HG02852 (cell line): ENCODE measurements at regions not wholly inside any gene's neighbourhood (a gene's known extent, or its start where the extent isn't known, plus 50 kb on each side); places are given as distances from the start of the nearest gene placed in this dataset.

Experiments
- ATAC-seq: cut with Tn5 transposase; IDR thresholded peaks from one replicate; pipeline ENCODE4 v1.9.1; 2021; ENCODE audit warnings: mild to moderate bottlenecking, moderate library complexity; ENCODE audit not compliant: unreplicated experiment

GRCh38 chr5:10853154-10853553 lies 92.1 kb upstream of the DAP start:
- ATAC-seq: no peak

DNA sequence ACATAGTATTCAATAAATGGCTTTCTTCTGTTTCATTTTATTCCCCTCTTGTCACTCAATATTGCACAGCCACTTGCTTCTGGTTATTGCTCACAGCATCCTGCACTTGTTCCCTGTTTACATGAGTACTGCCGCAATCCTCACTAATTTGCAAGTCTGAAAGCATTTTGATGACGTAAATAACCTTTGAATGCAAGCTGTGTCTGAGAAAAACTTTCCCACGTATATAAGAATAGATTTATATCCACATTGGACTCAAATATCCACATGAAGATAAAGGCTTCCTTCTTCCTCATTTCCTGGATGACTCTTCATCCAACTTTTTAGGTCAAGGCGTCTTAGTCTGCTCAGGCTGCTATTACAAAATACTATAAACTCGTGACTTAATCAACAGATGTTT lies 88.2 kb upstream of the DAP start:
- no peak for ATAC-seq

- ATAC-seq: no peak
Measured at GRCh38 chr5:10844016-10844415, 83.0 kb upstream of the DAP start.

DNA sequence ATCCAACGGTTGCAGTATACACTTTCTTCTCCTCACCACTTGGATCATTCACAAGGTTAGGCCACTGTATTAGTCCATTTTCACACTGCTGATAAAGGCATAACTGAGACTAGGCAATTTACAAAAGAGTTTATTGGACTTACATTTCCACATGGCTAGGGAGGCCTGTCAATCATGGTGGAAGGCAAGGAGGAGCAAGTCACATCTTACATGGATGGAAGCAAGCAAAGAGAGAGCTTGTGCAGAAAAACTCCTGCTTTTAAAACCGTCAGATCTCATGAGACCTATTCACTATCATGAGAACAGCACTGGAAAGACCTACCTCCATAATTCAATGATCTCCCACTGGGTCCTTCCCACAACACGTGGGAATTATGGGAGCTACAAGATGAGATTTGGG lies 81.8 kb upstream of the DAP start:
- ATAC-seq: no peak

GRCh38 chr5:10839916-10840599 lies 79.0 kb upstream of the DAP start:
- ATAC-seq: no peak

DNA sequence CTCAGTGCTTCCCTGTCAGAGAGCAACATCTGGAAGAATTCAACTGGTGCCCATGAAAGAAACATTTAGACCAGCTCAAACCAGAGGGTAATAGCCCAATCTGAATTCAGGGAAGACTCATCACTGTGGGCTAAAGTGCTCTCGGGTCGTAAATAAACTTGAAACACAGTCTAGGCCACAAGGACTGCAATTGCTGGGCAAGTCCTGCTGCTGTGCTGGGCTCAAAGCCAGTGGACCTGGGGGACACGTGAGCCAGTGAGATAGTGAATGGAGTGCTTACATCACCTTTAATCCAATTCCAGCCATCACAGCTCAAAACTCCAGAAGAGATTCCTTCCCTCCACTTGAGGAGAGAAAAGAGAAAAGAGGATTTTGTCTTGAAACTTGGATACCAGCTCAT lies 78.1 kb upstream of the DAP start:
- ATAC-seq: no peak

DNA sequence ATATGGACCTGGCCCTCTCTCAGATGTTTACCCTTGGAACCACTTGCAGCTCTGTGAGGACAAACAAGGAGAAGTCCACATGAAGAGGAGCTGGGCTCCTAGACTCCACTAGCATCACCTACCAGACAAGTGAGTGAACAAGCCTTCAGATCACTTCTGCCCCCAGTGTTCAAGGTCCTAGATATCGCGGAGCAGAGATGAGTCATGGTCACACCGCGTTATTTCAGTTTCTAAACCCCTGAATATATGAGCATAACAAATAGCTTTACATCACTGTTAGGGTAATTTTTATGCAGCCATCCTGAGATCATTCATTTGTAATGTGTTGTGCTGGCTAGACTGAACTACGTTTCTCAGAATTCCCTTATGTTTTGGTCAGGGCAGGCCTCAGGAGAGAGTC lies 77.0 kb upstream of the DAP start:
- ATAC-seq: peak; percentile 85

- no peak for ATAC-seq
Measured at GRCh38 chr5:10836986-10837385, 76.0 kb upstream of the DAP start.

DNA sequence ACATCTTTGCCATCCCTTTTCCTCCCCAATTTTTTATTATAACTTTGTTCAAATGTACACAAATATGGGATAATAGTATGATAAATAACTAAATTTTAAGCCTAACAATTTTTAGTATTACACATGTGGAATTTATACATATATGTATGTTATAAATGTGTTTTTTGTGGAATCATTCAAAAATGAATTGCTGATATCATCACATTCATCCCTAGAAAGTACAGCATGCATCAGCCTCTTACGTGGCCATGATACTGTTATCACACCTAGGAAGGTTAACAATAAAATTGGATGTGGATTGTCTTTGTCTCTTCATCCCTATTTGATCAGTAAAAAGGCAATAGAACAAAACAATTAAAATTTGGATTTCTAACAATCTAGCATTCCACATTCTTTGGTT lies 73.7 kb upstream of the DAP start:
- no peak for ATAC-seq

- ATAC-seq: no peak
Measured at GRCh38 chr5:10832987-10833386, 72.0 kb upstream of the DAP start.

- no peak for ATAC-seq
Measured at GRCh38 chr5:10832421-10832820, 71.4 kb upstream of the DAP start.

GRCh38 chr5:10831419-10831818 lies 70.4 kb upstream of the DAP start:
- ATAC-seq: no peak

DNA sequence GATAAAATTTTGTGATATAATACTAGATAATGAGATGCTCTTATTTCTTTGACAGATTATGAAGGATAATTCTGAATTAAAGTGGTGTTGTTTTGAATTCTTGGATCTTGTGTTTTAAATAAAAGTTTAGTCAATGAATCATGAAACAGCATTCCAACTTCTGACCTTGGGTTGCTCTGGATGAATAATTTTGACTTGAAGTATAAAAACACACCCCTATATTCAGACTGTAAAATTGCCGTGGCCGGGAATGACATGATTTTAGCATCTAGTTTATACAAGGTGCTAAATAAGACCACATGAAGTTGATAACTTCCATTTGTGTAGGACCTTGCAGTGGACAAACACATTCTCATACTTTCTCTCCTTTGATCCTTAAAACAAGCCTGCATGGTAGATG lies 67.2 kb upstream of the DAP start:
- no peak for ATAC-seq

GRCh38 chr5:10827571-10827970 lies 66.5 kb upstream of the DAP start:
- ATAC-seq: no peak

DNA sequence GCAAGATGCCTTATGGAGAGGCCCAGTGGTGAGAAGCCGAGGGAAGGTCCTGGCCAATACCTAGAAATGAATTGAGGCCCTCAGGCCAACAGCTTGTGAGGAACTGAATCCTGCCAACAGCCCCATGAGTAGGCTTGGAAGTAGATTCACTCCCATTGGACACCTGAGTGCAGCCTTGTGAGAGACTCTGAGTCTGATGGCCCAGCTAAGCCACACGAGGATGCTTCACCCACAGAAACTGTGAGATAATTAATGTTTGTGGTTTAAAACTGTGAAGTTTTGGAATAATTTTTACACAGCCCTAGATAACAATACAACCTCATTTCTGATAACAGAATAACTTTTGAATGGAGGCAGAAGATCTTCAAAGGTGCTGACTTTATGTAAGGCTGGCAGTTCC lies 65.9 kb upstream of the DAP start:
- no peak for ATAC-seq

- peak; percentile 97 for ATAC-seq
Measured at GRCh38 chr5:10825897-10826644, 65.0 kb upstream of the DAP start.

DNA sequence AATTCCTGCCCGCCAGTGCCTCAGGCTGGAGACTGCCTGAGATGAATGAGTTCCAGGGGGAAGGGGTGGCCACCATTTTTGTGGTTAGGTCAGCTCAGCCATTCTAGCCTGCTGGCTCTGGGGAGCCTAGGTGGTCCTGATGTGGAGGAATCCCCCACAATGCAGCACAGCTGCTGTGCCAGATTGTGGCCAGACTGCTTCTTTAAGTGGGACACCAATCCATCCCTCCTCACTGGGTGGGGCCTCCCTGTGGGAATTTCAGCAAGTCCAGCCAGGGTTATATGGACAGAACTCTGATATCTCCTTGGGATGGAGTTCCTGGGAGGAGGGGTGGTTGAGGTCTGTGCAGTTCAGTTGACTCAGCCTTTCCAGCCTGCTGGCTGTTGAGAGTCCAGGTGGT lies 51.2 kb upstream of the DAP start:
- ATAC-seq: no peak
